Aorta (tissue), 5 donors: ENCODE measurements at regions not wholly inside any gene's neighbourhood (a gene's known extent, or its start where the extent isn't known, plus 50 kb on each side); places are given as distances from the start of the nearest gene placed in this dataset.

Experiments used
- ATAC-seq: fragments of 200-7000 bp; cut with Tn5 transposase; one replicate; pipeline ENCODE4 v1.9.1; 2022; ENCODE audit warnings: moderate library complexity; ENCODE audit not compliant: low FRiP score
- DNase-seq, 2 donors: peaks; one replicate each; pipeline ENCODE4 v3.0.0-alpha.2; 2020
- H3K27ac ChIP-seq, 2 donors: one replicate each; pipeline ENCODE4 v1.5.1; 2013; ENCODE audit warnings: low read length in 2 of 2, mild to moderate bottlenecking in 2 of 2, moderate library complexity in 2 of 2, control low read depth in 1 of 2, inconsistent platforms in 1 of 2, low read depth in 1 of 2
- H3K27me3 ChIP-seq, 2 donors: one replicate each; pipeline ENCODE4 v1.6.1; 2013; ENCODE audit warnings: control low read depth in 1 of 2, low read length in 1 of 2, mild to moderate bottlenecking in 1 of 2, moderate library complexity in 1 of 2; ENCODE audit not compliant: insufficient read depth in 2 of 2, control insufficient read depth in 1 of 2
- H3K36me3 ChIP-seq, 2 donors: one replicate each; pipeline ENCODE4 v1.6.1; 2013; ENCODE audit warnings: control low read depth in 1 of 2, low read length in 1 of 2, mild to moderate bottlenecking in 1 of 2; ENCODE audit not compliant: insufficient read depth in 2 of 2, control insufficient read depth in 1 of 2
- H3K4me1 ChIP-seq, 2 donors: one replicate each; pipeline ENCODE4 v1.6.1; 2013; ENCODE audit warnings: low read length in 2 of 2, control low read depth in 1 of 2, mild to moderate bottlenecking in 1 of 2, moderate library complexity in 1 of 2; ENCODE audit not compliant: insufficient read depth in 2 of 2, control insufficient read depth in 1 of 2
- H3K4me3 ChIP-seq, 2 donors: one replicate each; pipeline ENCODE4 v1.5.1; 2013; ENCODE audit warnings: low read length in 2 of 2, control low read depth in 1 of 2, mild to moderate bottlenecking in 1 of 2
- H3K9me3 ChIP-seq: one replicate; pipeline ENCODE4 v1.6.1; 2013; ENCODE audit warnings: mild to moderate bottlenecking, low read length; ENCODE audit not compliant: control insufficient read depth
- WGBS, 2 donors: extraction: QIAGEN DNeasy Blood & Tissue Kit; methylation state at CpG; one replicate each; pipeline ENCODE4 v1.1.7; 2013; 5-methylcytosine and 5-hydroxymethylcytosine counted together
- intact Hi-C, 2 donors: fragments of 100-400 bp; cut with DNase I; formaldehyde crosslinking; loops; one replicate each; pipeline versions ENCODE4 v1.14.2 to v1.15.0; 2022
- donor health status: healthy with polysubstance abuse.
- donor health status: Bipolar disorder and iron deficiency.
- donor health status: DM: no; HTN: no; CAD: no.
- donor health status: DM: no; HTN: no; CAD: no.
- donor health status: DM: yes; HTN: yes; CAD: no.

DNA sequence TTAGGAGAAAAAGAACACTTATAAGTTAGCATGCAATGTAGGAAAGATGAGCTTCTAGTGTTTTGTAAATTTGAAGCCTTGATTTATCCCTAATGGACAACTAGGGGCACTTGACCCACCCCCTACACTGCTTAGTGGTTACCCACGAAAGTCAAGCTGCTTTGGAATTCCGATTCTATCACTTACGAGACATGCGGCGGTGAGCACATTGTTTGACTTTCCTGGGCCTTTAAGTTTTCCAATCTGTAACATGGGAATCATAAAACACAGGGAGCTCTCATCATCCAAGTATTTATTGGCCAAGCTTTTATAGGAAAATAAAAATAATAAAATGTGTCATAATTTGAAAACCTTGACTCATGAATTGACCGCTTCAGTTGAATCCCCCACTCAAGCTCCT is 78.7 kb upstream of the PDK4 start:
- DNase-seq (no peak), ATAC-seq (no peak)
- 87 to 90% methylated on average over 6 of the region's 6 CpGs for WGBS, 2 donors
- Histone ChIP-seq H3K27me3 (no peaks in the 10 kb centered on the region), H3K9me3 (no peaks in the 10 kb centered on the region), H3K4me1 (no peaks in the 10 kb centered on the region), H3K4me3 (no peak overlapping the region), H3K36me3 (no peaks in the 10 kb centered on the region), H3K27ac (no peak overlapping the region)
- intact Hi-C loops = no loop called here

DNA sequence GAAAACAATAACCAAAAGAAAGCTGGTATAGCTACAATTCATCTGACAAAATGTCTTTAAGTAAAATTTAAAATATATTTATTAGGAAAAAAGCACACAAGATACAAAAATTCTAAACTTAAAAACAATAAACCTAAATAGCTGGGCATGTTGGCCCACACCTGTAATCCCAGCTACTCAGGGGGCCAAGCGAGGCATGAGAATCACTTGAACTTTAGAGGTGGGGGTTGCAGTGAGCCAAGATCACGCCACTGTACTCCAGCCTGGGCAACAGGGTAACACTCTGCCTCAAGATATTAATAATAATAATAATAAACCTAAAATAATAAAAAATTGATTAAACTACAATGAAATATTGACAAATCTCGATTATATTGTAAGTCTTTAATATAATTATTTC is 77.8 kb upstream of the PDK4 start:
- ATAC-seq = no peak
- no peak for DNase-seq
- H3K27ac ChIP-seq = no peak overlapping the region
- WGBS, 2 donors = 88 to 89% methylated on average over 3 of the region's 3 CpGs
- H3K27me3 ChIP-seq = no peaks in the 10 kb centered on the region
- no peaks in the 10 kb centered on the region for H3K9me3 ChIP-seq
- H3K36me3 ChIP-seq = no peaks in the 10 kb centered on the region
- no peak overlapping the region for H3K4me3 ChIP-seq
- intact Hi-C loops = no loop called here
- H3K4me1 ChIP-seq = no peaks in the 10 kb centered on the region

DNA sequence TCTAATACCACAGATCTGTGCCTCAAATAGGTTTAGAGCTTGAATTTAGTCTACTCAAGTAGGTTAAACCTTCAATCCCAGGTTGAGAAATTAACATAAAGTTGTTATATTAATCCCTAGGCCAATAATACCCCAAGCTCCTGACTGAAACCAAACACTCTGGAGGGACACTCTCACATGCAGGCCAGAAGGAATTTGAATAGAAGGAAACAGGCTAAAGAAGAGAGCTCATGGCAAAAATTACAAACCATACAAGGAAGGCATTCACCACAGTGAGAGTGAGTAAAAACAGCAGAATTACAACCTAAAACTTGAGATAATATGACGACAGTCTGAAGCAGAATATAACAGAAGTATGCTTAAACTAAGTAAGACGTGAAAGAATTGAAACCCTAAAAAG is 76.1 kb upstream of the PDK4 start:
- DNase-seq (no peak), ATAC-seq (no peak)
- no peaks in the 10 kb centered on the region for H3K36me3 ChIP-seq
- WGBS, 2 donors = 39 to 59% methylated on average over 2 of the region's 2 CpGs
- no peaks in the 10 kb centered on the region for H3K27me3 ChIP-seq
- intact Hi-C loops = no loop called here
- no peak overlapping the region for H3K27ac ChIP-seq
- H3K4me1 ChIP-seq = peaks cover 0 to 1% of the 10 kb centered on the region in 2 donors
- no peak overlapping the region for H3K4me3 ChIP-seq
- H3K9me3 ChIP-seq = no peaks in the 10 kb centered on the region

DNA sequence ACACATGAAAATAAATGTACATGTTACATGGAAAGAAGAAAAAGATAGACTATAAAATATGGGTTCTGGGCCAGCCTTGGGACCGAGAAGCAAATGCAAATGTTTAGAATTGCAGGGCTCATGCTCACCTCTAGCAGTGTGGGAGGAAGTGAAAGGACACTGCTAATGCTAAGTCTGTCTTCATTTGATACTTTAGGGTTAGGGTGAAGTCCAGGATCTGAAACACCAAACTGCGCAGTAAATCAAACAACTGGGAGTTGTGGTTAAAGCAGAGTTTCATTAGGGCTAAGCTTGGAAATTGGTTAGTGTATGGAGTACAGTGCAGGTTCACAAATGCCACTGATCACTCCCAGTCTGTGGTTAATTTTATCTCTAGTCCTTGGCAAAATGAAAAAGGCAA is 73.2 kb upstream of the PDK4 start:
- no peak for DNase-seq
- Histone ChIP-seq H3K27me3 (no peaks in the 10 kb centered on the region), H3K36me3 (no peaks in the 10 kb centered on the region), H3K9me3 (no peaks in the 10 kb centered on the region), H3K4me3 (no peak overlapping the region), H3K27ac (no peak overlapping the region), H3K4me1 (peaks cover 0 to 1% of the 10 kb centered on the region in 2 donors)
- no peak for ATAC-seq
- 79 to 83% methylated on average over 2 of the region's 2 CpGs for WGBS, 2 donors
- intact Hi-C loops = no loop called here

DNA sequence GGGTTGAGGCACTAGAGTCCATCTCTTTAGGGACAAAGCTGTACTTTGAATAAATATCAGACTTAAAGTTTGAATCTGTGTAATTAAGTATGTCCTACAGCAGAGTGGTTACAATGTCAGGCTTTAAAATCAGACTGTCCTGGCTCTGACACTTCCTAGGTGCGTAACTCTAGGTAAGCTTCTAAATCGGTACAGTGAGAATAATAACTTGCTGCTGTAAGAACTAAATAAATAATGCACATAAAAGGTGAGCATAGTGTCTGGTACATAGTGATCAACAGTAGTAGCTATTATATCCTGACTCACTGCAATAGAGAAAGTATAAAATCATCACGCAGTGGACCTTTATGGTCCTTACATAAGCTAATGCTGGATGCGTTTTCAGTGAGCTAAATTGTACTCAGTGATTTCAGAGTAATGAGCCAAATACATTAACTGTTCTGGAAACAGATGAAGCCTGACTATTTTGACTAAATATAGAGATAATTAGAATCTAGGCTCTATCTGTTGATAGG is 72.2 kb upstream of the PDK4 start:
- DNase-seq (no peak), ATAC-seq (no peak)
- H3K27me3 ChIP-seq = no peaks in the 10 kb centered on the region
- H3K9me3 ChIP-seq = no peaks in the 10 kb centered on the region
- intact Hi-C loops = no loop called here
- no peak overlapping the region for H3K27ac ChIP-seq
- 91 to 94% methylated on average over 4 of the region's 4 CpGs for WGBS, 2 donors
- H3K36me3 ChIP-seq = no peaks in the 10 kb centered on the region
- peaks cover 0 to 1% of the 10 kb centered on the region in 2 donors for H3K4me1 ChIP-seq
- H3K4me3 ChIP-seq = no peak overlapping the region

DNA sequence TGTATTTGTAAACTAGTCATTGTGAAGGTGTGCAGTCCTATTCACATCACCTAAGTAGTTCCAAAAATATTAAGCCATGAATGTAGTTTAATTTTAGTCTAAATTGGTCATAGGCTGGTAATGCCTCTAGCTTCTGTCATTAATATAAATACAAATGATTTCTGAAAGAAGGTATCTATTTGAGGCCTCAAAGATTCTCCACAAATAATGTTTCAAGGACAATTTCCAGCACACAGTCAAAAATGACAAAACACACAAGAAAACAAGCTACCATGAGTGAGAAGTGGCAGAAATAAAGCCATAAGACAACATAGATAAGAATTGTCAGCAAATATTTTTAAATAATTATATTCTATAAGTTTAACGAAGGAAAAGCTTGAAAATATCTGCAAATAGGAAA is 66.7 kb upstream of the PDK4 start:
- DNase-seq (no peak), ATAC-seq (no peak)
- WGBS, 2 donors = 64 to 65% methylated on average over 1 of the region's 1 CpG
- Histone ChIP-seq H3K4me3 (no peak overlapping the region), H3K27me3 (no peaks in the 10 kb centered on the region), H3K36me3 (no peaks in the 10 kb centered on the region), H3K4me1 (no peaks in the 10 kb centered on the region), H3K9me3 (peaks cover 2% of the 10 kb centered on the region), H3K27ac (no peak overlapping the region)
- intact Hi-C loops = no loop called here

DNA sequence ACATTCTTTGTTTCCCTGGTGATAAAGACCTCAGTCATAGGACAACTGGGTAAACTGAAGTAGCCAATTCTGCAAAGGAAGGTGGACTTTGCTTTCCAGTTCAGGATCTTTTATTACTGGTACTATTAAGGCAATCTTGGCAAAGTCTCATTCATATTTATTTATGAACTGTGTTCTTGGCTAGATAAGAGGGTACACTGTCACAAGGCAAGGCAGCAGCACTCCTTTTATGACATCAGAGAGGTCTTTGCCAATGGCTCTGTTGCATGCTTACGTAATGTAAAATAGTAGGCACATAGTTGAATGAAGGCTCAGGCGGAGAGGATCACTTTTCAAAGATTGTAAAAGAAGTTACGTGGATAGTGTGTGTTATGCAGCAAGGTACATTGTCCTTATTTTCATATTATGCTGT is 63.7 kb upstream of the PDK4 start:
- intact Hi-C loops = no loop called here
- WGBS, 2 donors = 69 to 74% methylated on average over 3 of the region's 3 CpGs

DNA sequence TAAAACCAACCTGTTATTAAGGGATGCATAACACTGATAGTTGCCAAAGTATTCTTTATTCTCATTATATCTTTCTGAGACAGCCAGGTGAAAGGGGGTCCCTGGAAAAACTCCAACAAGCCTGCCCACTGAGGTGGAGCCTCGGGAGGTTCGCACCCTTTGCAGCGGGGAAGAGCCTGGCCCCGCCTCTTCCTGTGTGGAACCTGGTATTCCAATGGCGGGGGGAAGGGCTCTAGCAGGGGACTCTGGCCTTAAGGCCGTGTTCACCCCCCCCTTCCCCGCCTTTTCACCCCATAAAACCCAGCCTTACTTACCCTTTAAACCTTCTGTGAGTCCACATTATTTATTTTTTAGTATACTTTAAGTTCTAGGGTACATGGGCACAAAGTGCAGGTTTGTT is 62.4 kb upstream of the PDK4 start:
- whole genome bisulfite sequencing, 2 donors = 72 to 74% methylated on average over 7 of the region's 7 CpGs
- intact Hi-C loops = loop anchor here in 1 of 2 donors (5.0 kb wide), 1 partner anchor 1986 kb away; no protein-coding TSS in a partner anchor
- Histone ChIP-seq H3K36me3 (no peaks in the 10 kb centered on the region), H3K9me3 (peaks cover 2% of the 10 kb centered on the region), H3K27me3 (no peaks in the 10 kb centered on the region), H3K27ac (no peak overlapping the region), H3K4me3 (no peak overlapping the region), H3K4me1 (no peaks in the 10 kb centered on the region)
- ATAC-seq (no peak), DNase-seq (peak in 1 of 2 donors; percentile 57)

More for the DNA sequence above, 63.7 kb upstream of the PDK4 start:
- H3K9me3 ChIP-seq = peaks cover 2% of the 10 kb centered on the region
- no peak overlapping the region for H3K27ac ChIP-seq
- no peaks in the 10 kb centered on the region for H3K36me3 ChIP-seq
- no peak overlapping the region for H3K4me3 ChIP-seq
- DNase-seq (no peak), ATAC-seq (no peak)
- no peaks in the 10 kb centered on the region for H3K27me3 ChIP-seq
- no peaks in the 10 kb centered on the region for H3K4me1 ChIP-seq

DNA sequence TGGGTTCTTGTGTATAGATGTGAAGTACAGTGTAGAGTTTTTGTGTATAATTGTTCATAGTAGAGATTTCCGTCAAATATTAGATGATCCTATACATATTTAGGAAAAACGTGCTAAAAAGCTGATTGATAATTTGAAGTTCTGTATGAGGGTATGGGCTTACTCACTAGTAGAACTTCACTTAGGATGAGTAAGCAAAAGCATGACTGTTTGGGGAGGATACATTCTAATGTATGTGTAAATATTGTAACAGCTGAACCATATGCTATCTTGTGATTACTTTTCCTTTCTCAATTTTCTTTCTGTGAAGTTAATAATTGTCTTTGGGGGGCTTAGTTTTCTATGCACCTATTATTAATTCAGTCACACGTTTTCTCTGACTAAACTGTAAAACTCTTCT is 53.2 kb upstream of the PDK4 start:
- Histone ChIP-seq H3K4me1 (no peaks in the 10 kb centered on the region), H3K27ac (no peak overlapping the region), H3K27me3 (no peaks in the 10 kb centered on the region), H3K36me3 (no peaks in the 10 kb centered on the region), H3K4me3 (no peak overlapping the region), H3K9me3 (no peaks in the 10 kb centered on the region)
- 58 to 62% methylated on average over 3 of the region's 3 CpGs for WGBS, 2 donors
- ATAC-seq = no peak
- no peak for DNase-seq
- intact Hi-C loops = no loop called here
